Liver (tissue), 8 donors: ENCODE measurements at regions not wholly inside any gene's neighbourhood (a gene's known extent, or its start where the extent isn't known, plus 50 kb on each side); places are given as distances from the start of the nearest gene placed in this dataset.

Experiments
- DNase-seq: peaks from one replicate; pipeline ENCODE4 v3.0.0-alpha.2; 2017; ENCODE audit warnings: low spot score
- H3K27ac ChIP-seq, 2 donors: one replicate each; pipeline ENCODE4 v1.7.0; 2013; ENCODE audit warnings: inconsistent platforms in 2 of 2, low read length in 2 of 2, control low read depth in 1 of 2, low read depth in 1 of 2, mild to moderate bottlenecking in 1 of 2
- H3K27me3 ChIP-seq, 4 donors: one replicate each; pipeline versions ENCODE4 v1.6.1 to v1.7.0; 2013; ENCODE audit warnings: low read length in 3 of 4, inconsistent platforms in 1 of 4, mild to moderate bottlenecking in 1 of 4, moderate library complexity in 1 of 4; ENCODE audit not compliant: control insufficient read depth in 4 of 4, insufficient read depth in 4 of 4
- H3K36me3 ChIP-seq, 4 donors: one replicate each; pipeline versions ENCODE4 v1.6.1 to v1.7.0; 2013; ENCODE audit warnings: low read length in 3 of 4, mild to moderate bottlenecking in 3 of 4, low read depth in 1 of 4, moderate library complexity in 1 of 4; ENCODE audit not compliant: control insufficient read depth in 4 of 4, insufficient read depth in 3 of 4
- H3K4me1 ChIP-seq, 4 donors: one replicate each; pipeline versions ENCODE4 v1.6.1 to v1.7.0; 2013; ENCODE audit warnings: low read length in 3 of 4, mild to moderate bottlenecking in 3 of 4, moderate library complexity in 1 of 4; ENCODE audit not compliant: control insufficient read depth in 4 of 4, insufficient read depth in 4 of 4
- H3K4me3 ChIP-seq, 3 donors: one replicate each; pipeline versions ENCODE4 v1.6.1 to v1.7.0; 2013; ENCODE audit warnings: low read length in 3 of 3, control low read depth in 1 of 3, low read depth in 1 of 3, mild to moderate bottlenecking in 1 of 3
- H3K9ac ChIP-seq, 2 donors: one replicate each; pipeline ENCODE4 v1.7.0; 2013; ENCODE audit warnings: low read length in 2 of 2, mild to moderate bottlenecking in 2 of 2, moderate library complexity in 2 of 2, control low read depth in 1 of 2, low read depth in 1 of 2
- H3K9me3 ChIP-seq, 4 donors: one replicate each; pipeline versions ENCODE4 v1.6.1 to v1.7.0; 2013; ENCODE audit warnings: low read length in 3 of 4; ENCODE audit not compliant: control insufficient read depth in 4 of 4
- ATF3 ChIP-seq: IDR thresholded peaks from 2 replicates; pipeline ENCODE4 v1.6.1; 2016; ENCODE audit warnings: antibody characterized with exemption
- CTCF ChIP-seq: fragments of 150-350 bp; IDR thresholded peaks from 2 replicates; pipeline ENCODE4 v1.5.1; 2017; ENCODE audit warnings: improper control_type of control experiment, low read depth, low read length; ENCODE audit not compliant: missing input control
- EGR1 ChIP-seq, 2 donors: IDR thresholded peaks; 2 replicates each; pipeline ENCODE4 v1.6.1; 2016 to 2018; ENCODE audit warnings: antibody characterized with exemption in 2 of 2, low read depth in 2 of 2
- FOXA1 ChIP-seq: IDR thresholded peaks from 2 replicates; pipeline ENCODE4 v1.6.1; 2016; ENCODE audit warnings: antibody characterized with exemption
- FOXA2 ChIP-seq: IDR thresholded peaks from 2 replicates; pipeline ENCODE4 v1.6.1; 2016; ENCODE audit warnings: antibody characterized with exemption
- GABPA ChIP-seq, 2 donors: IDR thresholded peaks in 1 of 2; conservative IDR thresholded peaks in 1 of 2; 2 replicates each; pipeline ENCODE4 v1.6.1; 2016; ENCODE audit warnings: antibody characterized with exemption in 2 of 2, mild to moderate bottlenecking in 1 of 2, moderate library complexity in 1 of 2
- HNF4A ChIP-seq, 2 donors: conservative IDR thresholded peaks; 2 replicates each; pipeline ENCODE4 v1.6.1; 2016; ENCODE audit warnings: antibody characterized with exemption in 2 of 2, mild to moderate bottlenecking in 2 of 2
- HNF4G ChIP-seq: IDR thresholded peaks from 2 replicates; pipeline ENCODE4 v1.6.1; 2016; ENCODE audit warnings: antibody characterized with exemption
- JUND ChIP-seq, 2 donors: IDR thresholded peaks; 2 replicates each; pipeline ENCODE4 v1.6.1; 2016; ENCODE audit warnings: antibody characterized with exemption in 2 of 2
- NR2F2 ChIP-seq: IDR thresholded peaks from 2 replicates; pipeline ENCODE4 v1.6.1; 2016; ENCODE audit warnings: antibody characterized with exemption
- REST ChIP-seq: IDR thresholded peaks from 2 replicates; pipeline ENCODE4 v1.6.1; 2016; ENCODE audit warnings: antibody characterized with exemption, mild to moderate bottlenecking
- RXRA ChIP-seq, 2 donors: IDR thresholded peaks; 2 replicates each; pipeline ENCODE4 v1.6.1; 2017 to 2018; ENCODE audit warnings: antibody characterized with exemption in 2 of 2, mild to moderate bottlenecking in 1 of 2
- SP1 ChIP-seq: IDR thresholded peaks from 2 replicates; pipeline ENCODE4 v1.6.1; 2018; ENCODE audit warnings: antibody characterized with exemption, mild to moderate bottlenecking
- TAF1 ChIP-seq: conservative IDR thresholded peaks from 2 replicates; pipeline ENCODE4 v1.6.1; 2016; ENCODE audit warnings: antibody characterized with exemption, mild to moderate bottlenecking
- YY1 ChIP-seq: IDR thresholded peaks from 2 replicates; pipeline ENCODE4 v1.6.1; 2016; ENCODE audit warnings: antibody characterized with exemption, mild to moderate bottlenecking
- ZBTB33 ChIP-seq: IDR thresholded peaks from 2 replicates; pipeline ENCODE4 v1.6.1; 2016; ENCODE audit warnings: antibody characterized with exemption
- WGBS: extraction: QIAGEN DNeasy Blood & Tissue Kit; methylation state at CpG from one replicate; pipeline ENCODE4 v1.1.7; 2013; 5-methylcytosine and 5-hydroxymethylcytosine counted together
- donor health status: healthy.
- donor health status: healthy.
- donor health status: healthy.
- donor health status: healthy.
- donor health status: healthy.

GRCh38 chr6:68032217-68032616, 602.9 kb upstream of the ADGRB3 start (continued):
- no peak for TF ChIP-seq REST

- H3K4me1 ChIP-seq: no peaks in the 10 kb centered on the region
- 71% methylated on average over 1 of the region's 1 CpG for WGBS
- H3K9ac ChIP-seq: no peak overlapping the region
- H3K9me3 ChIP-seq: peaks cover 0 to 7% (median 1%) of the 10 kb centered on the region in 4 donors
- no peaks in the 10 kb centered on the region for H3K27me3 ChIP-seq
- no peaks in the 10 kb centered on the region for H3K36me3 ChIP-seq
- TF ChIP-seq SP1 (no peak), FOXA1 (no peak), TAF1 (no peak), JUND (IDR thresholded peaks at IDR 0.05) (no peak), REST (no peak), FOXA2 (no peak), HNF4A (conservative IDR thresholded peaks at IDR 0.05) (no peak), CTCF (no peak), ATF3 (no peak), RXRA (IDR thresholded peaks at IDR 0.05) (no peak), GABPA (IDR thresholded peaks at IDR 0.05 in 1 of 2, conservative IDR thresholded peaks at IDR 0.05 in 1 of 2) (no peak), YY1 (no peak), EGR1 (IDR thresholded peaks at IDR 0.05; ENCODE audit: low read depth in 2 of 2) (no peak), NR2F2 (no peak), ZBTB33 (no peak), HNF4G (no peak)
- no peak overlapping the region for H3K4me3 ChIP-seq
- no peak for DNase-seq
- no peak overlapping the region for H3K27ac ChIP-seq
Observed at GRCh38 chr6:68031054-68031453, 604.0 kb upstream of the ADGRB3 start.
